ENCODE measurements at regions not wholly inside any gene's neighbourhood (a gene's known extent, or its start where the extent isn't known, plus 50 kb on each side); places are given as distances from the start of the nearest gene placed in this dataset.

DNA sequence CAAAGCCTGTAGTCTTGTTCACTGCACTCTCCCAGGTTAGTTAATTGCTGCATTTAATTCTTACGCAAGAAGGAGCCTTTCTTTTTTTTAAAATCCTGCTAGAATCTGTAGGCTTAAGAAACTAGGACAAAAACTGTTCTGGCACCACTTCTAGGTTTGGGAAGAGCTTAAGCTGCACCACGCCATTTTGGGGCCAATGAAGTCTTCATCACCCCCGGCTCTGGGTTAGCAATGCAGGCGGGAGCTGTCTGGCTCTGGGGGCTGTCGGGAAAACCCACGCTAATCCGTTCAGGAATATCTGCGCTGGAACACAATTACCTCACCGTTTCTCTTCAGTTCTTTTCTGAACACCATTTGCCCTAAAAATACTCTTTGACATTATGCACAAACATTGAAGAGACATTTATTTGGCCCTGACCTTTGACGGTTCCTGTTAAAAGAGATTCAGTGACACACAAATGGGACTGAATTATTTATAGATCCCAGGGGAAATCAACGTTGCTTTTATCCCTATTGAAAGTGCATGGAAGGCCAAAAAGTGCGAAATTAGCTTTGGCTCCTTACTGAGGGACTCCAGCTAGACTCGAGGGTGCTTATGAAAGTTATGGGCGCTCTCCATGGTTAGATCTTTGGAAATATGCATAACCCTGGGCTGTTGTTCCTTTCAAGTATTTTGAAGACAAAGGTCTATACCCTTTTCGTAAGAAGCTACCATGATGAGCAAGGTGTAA lies 249.2 kb downstream of the HAPSTR1 start:
- TF ChIP-seq CTCF (IDR thresholded peaks at IDR 0.05; ENCODE audit: low read length) (no peak), EZH2 (optimal IDR thresholded peaks at IDR 0.05; ENCODE audit: low read depth, low read length) (no peak)
